HEK293 (cell line): ENCODE measurements at regions not wholly inside any gene's neighbourhood (a gene's known extent, or its start where the extent isn't known, plus 50 kb on each side); places are given as distances from the start of the nearest gene placed in this dataset.

Experiments
- CTCF ChIA-PET: fragments of 350-600 bp; formaldehyde crosslinking; extraction: SDS; loops from one replicate; lab custom pipeline; 2021; ENCODE audit warnings: antibody characterized with exemption; lab: Yijun Ruan, JAX
- POLR2A ChIA-PET: fragments of 300-600 bp; formaldehyde crosslinking; extraction: SDS; loops from one replicate; lab custom pipeline; 2020; ENCODE audit warnings: antibody characterized with exemption, inconsistent platforms; lab: Yijun Ruan, JAX
- H3K27ac ChIP-seq: fragments of 200-500 bp; sonication (Bioruptor generic); 2 replicates; pipeline ENCODE4 v1.5.1; 2014; ENCODE audit warnings: low read depth, low read length, control low read depth, inconsistent platforms; ENCODE audit errors: extremely low read depth
- H3K36me3 ChIP-seq, 2 experiments: fragments of 200-500 bp in 1 of 2; sonication (Bioruptor generic) in 1 of 2; 1 replicate in 1 of 2; 2 replicates in 1 of 2; pipeline ENCODE4 v1.5.1; 2014 to 2017; ENCODE audit warnings: inconsistent platforms in 2 of 2, low read length in 2 of 2; ENCODE audit not compliant: control insufficient read depth in 2 of 2, insufficient read depth in 1 of 2
- H3K4me1 ChIP-seq: fragments of 200-500 bp; sonication (Bioruptor generic); 2 replicates; pipeline ENCODE4 v1.5.1; 2014; ENCODE audit warnings: mild to moderate bottlenecking, low read length, inconsistent platforms; ENCODE audit not compliant: control insufficient read depth, insufficient read depth
- H3K4me3 ChIP-seq: 2 replicates; pipeline ENCODE4 v1.5.1; 2011; ENCODE audit warnings: low read depth, mild to moderate bottlenecking, control low read depth, low read length, moderate library complexity
- H3K9me3 ChIP-seq: fragments of 200-500 bp; sonication (Bioruptor generic); 2 replicates; pipeline ENCODE4 v1.5.1; 2014; ENCODE audit warnings: low read depth, low read length, inconsistent platforms; ENCODE audit not compliant: control insufficient read depth, insufficient read depth
- BCL11B ChIP-seq: fragments of 450-650 bp; formaldehyde crosslinking; IDR thresholded peaks from 2 replicates; pipeline ENCODE4 v1.5.1; 2016; ENCODE audit warnings: low read depth, missing biosample characterization, missing genetic modification characterization
- HOXA7 ChIP-seq: sonication (generic); formaldehyde crosslinking; IDR thresholded peaks from 2 replicates; pipeline ENCODE4 v1.8.1; 2022; ENCODE audit warnings: missing genetic modification reagents, borderline replicate concordance
- OSR2 ChIP-seq: fragments of 450-650 bp; formaldehyde crosslinking; IDR thresholded peaks from 2 replicates; pipeline ENCODE4 v1.5.1; 2016; ENCODE audit warnings: missing biosample characterization, missing genetic modification characterization
- OVOL3 ChIP-seq: fragments of 450-650 bp; formaldehyde crosslinking; IDR thresholded peaks from 2 replicates; pipeline ENCODE4 v1.5.1; 2016; ENCODE audit warnings: missing biosample characterization, missing genetic modification characterization
- PRDM1 ChIP-seq: fragments of 450-650 bp; formaldehyde crosslinking; IDR thresholded peaks from 2 replicates; pipeline ENCODE4; 2016; ENCODE audit warnings: missing biosample characterization, missing genetic modification characterization
- SP3 ChIP-seq: fragments of 450-650 bp; formaldehyde crosslinking; IDR thresholded peaks from 2 replicates; pipeline ENCODE4 v1.5.1; 2016; ENCODE audit warnings: missing biosample characterization, missing genetic modification characterization
- YY1 ChIP-seq: fragments of 450-650 bp; formaldehyde crosslinking; IDR thresholded peaks from 2 replicates; pipeline ENCODE4 v1.5.1; 2018; ENCODE audit warnings: missing biosample characterization, missing genetic modification characterization
- YY2 ChIP-seq: fragments of 450-650 bp; formaldehyde crosslinking; IDR thresholded peaks from 2 replicates; pipeline ENCODE4 v1.5.1; 2016; ENCODE audit warnings: missing biosample characterization, missing genetic modification characterization
- ZBTB20 ChIP-seq: fragments of 450-650 bp; formaldehyde crosslinking; IDR thresholded peaks from 2 replicates; pipeline ENCODE4 v1.5.1; 2016; ENCODE audit warnings: missing biosample characterization, missing genetic modification characterization
- ZNF133 ChIP-seq: fragments of 450-650 bp; formaldehyde crosslinking; IDR thresholded peaks from 2 replicates; pipeline ENCODE4 v1.5.1; 2016; ENCODE audit warnings: missing biosample characterization, missing genetic modification characterization
- ZNF146 ChIP-seq: fragments of 450-650 bp; formaldehyde crosslinking; IDR thresholded peaks from 2 replicates; pipeline ENCODE4 v1.5.1; 2016; ENCODE audit warnings: missing biosample characterization, missing genetic modification characterization
- ZNF211 ChIP-seq: fragments of 450-650 bp; formaldehyde crosslinking; IDR thresholded peaks from 2 replicates; pipeline ENCODE4 v1.5.1; 2016; ENCODE audit warnings: low read depth, missing biosample characterization, missing genetic modification characterization
- ZNF221 ChIP-seq: fragments of 450-650 bp; formaldehyde crosslinking; IDR thresholded peaks from 2 replicates; pipeline ENCODE4 v1.5.1; 2017; ENCODE audit warnings: missing biosample characterization, missing genetic modification characterization, borderline replicate concordance
- ZNF266 ChIP-seq: fragments of 450-650 bp; formaldehyde crosslinking; IDR thresholded peaks from 2 replicates; pipeline ENCODE4 v1.5.1; 2016; ENCODE audit warnings: missing biosample characterization, missing genetic modification characterization, low read depth
- ZNF391 ChIP-seq: fragments of 450-650 bp; formaldehyde crosslinking; IDR thresholded peaks from 2 replicates; pipeline ENCODE4 v1.5.1; 2016; ENCODE audit warnings: low read depth, missing biosample characterization, missing genetic modification characterization, borderline replicate concordance
- ZNF416 ChIP-seq: fragments of 450-650 bp; formaldehyde crosslinking; IDR thresholded peaks from 2 replicates; pipeline ENCODE4 v1.5.1; 2016; ENCODE audit warnings: missing biosample characterization, missing genetic modification characterization
- ZNF433 ChIP-seq: fragments of 450-650 bp; formaldehyde crosslinking; IDR thresholded peaks from 2 replicates; pipeline ENCODE4 v1.5.1; 2016; ENCODE audit warnings: missing biosample characterization, missing genetic modification characterization, low read depth
- ZNF514 ChIP-seq: fragments of 450-650 bp; formaldehyde crosslinking; IDR thresholded peaks from 2 replicates; pipeline ENCODE4 v1.5.1; 2016; ENCODE audit warnings: missing biosample characterization, missing genetic modification characterization
- ZNF544 ChIP-seq: fragments of 450-650 bp; formaldehyde crosslinking; IDR thresholded peaks from 2 replicates; pipeline ENCODE4 v1.5.0; 2017; ENCODE audit warnings: missing biosample characterization, missing genetic modification characterization
- ZNF560 ChIP-seq: fragments of 450-650 bp; formaldehyde crosslinking; IDR thresholded peaks from 2 replicates; pipeline ENCODE4 v1.5.1; 2017; ENCODE audit warnings: missing biosample characterization, missing genetic modification characterization, borderline replicate concordance
- ZNF629 ChIP-seq: fragments of 450-650 bp; formaldehyde crosslinking; IDR thresholded peaks from 2 replicates; pipeline ENCODE4 v1.5.1; 2017; ENCODE audit warnings: missing biosample characterization, missing genetic modification characterization
- ZNF677 ChIP-seq: fragments of 450-650 bp; IDR thresholded peaks from 2 replicates; pipeline ENCODE4 v1.5.0; 2018; ENCODE audit warnings: missing biosample characterization, mild to moderate bottlenecking, missing genetic modification characterization, moderate library complexity
- ZNF76 ChIP-seq: fragments of 450-650 bp; formaldehyde crosslinking; IDR thresholded peaks from 2 replicates; pipeline ENCODE4; 2016; ENCODE audit warnings: low read depth, missing biosample characterization, missing genetic modification characterization, borderline replicate concordance
- ZNF768 ChIP-seq: fragments of 450-650 bp; formaldehyde crosslinking; IDR thresholded peaks from 2 replicates; pipeline ENCODE4 v1.5.1; 2018; ENCODE audit warnings: missing biosample characterization, mild to moderate bottlenecking, missing genetic modification characterization
- ZNF843 ChIP-seq: fragments of 450-650 bp; formaldehyde crosslinking; IDR thresholded peaks from 2 replicates; pipeline ENCODE4 v1.5.1; 2016; ENCODE audit warnings: missing biosample characterization, missing genetic modification characterization
- TF ChIP-seq, protein P1 (sequence below): IDR thresholded peaks from 2 replicates; pipeline ENCODE4 v1.6.1; 2011; ENCODE audit warnings: mild to moderate bottlenecking, low read depth, low read length, borderline replicate concordance
- TF ChIP-seq, protein P2 (sequence below): fragments of 450-650 bp; formaldehyde crosslinking; IDR thresholded peaks from 2 replicates; pipeline ENCODE4; 2016; ENCODE audit warnings: missing biosample characterization, missing genetic modification characterization
- TF ChIP-seq, protein P3 (sequence below): fragments of 450-650 bp; formaldehyde crosslinking; conservative IDR thresholded peaks from 2 replicates; pipeline ENCODE4 v1.5.1; 2016; ENCODE audit warnings: low read depth, missing biosample characterization, missing genetic modification characterization

DNA sequence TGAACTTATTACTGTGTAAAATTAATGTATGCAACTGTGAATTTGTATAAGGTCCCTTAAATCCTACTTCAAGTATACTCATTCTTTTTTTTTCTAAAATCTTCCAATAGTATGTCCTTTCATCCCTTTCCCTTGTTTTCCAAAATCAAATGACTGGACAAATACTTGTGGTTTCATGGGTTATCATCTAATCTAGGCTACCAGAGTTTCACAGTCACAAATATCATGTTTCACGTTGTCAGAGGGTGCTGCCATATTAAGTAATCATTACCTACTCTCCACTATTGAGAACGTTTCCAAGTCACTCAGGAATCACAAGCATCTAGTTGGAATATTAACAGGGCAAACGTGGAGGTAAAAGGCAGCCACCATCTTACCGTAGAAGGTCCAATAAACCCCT is 1235.0 kb upstream of the TENM3 start (continued):
- TF ChIP-seq OSR2 (tag by site-specific recombination) (peak; percentile 25; the same call in 1 of the 2 replicates), HOXA7 (no peak), PRDM1 (tag by site-specific recombination) (no peak)

DNA sequence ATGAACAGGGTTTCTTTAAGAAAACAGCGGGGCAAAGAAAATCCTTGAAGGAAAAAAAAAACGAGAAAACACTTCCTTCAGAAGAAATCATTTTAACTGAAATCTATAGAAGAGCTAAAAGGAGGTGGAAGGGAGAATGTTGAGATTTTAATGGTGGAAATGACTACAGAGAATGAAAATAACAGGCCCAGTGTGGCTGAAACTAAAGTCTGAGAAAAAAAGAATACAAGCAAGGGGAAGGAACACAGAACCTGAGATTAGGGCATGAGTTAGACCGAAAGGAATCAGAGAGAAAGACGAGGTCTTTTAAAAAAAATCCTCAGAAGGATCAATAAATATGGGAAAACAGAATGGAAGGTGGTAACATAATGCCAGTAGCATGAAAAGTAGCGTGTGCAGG is 1230.0 kb upstream of the TENM3 start:
- H3K4me1 ChIP-seq, result 0 out of 2 replicates have a peak, but pooled peaks cover 2% of the 10 kb centered on the region
- TF ChIP-seq SP3 (tag by site-specific recombination) (no peak), ZNF433 (no peak), ZNF416 (tag by site-specific recombination) (no peak), ZNF677 (tag by site-specific recombination) (no peak), ZNF391 (tag by site-specific recombination) (no peak), OVOL3 (tag by site-specific recombination) (no peak), ZBTB20 (tag by site-specific recombination) (no peak), ZNF76 (tag by site-specific recombination) (no peak), ZNF560 (no peak)
- TF ChIP-seq, protein P1, sequence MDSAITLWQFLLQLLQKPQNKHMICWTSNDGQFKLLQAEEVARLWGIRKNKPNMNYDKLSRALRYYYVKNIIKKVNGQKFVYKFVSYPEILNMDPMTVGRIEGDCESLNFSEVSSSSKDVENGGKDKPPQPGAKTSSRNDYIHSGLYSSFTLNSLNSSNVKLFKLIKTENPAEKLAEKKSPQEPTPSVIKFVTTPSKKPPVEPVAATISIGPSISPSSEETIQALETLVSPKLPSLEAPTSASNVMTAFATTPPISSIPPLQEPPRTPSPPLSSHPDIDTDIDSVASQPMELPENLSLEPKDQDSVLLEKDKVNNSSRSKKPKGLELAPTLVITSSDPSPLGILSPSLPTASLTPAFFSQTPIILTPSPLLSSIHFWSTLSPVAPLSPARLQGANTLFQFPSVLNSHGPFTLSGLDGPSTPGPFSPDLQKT, result no peak
- TF ChIP-seq, protein P2, sequence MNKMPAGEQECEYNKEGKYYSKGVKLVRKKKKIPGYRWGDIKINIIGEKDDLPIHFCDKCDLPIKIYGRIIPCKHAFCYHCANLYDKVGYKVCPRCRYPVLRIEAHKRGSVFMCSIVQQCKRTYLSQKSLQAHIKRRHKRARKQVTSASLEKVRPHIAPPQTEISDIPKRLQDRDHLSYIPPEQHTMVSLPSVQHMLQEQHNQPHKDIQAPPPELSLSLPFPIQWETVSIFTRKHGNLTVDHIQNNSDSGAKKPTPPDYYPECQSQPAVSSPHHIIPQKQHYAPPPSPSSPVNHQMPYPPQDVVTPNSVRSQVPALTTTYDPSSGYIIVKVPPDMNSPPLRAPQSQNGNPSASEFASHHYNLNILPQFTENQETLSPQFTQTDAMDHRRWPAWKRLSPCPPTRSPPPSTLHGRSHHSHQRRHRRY (tag by site-specific recombination), result no peak
- H3K4me3 ChIP-seq, result no peak overlapping the region
- H3K36me3 ChIP-seq, result no peaks in the 10 kb centered on the region
- ChIA-PET CTCF (interaction anchor here (0.7 kb wide), 1 partner anchor 10 kb away, joined by 3 read pairs; no protein-coding TSS in a partner anchor), POLR2A (no interaction called here)
- no peaks in the 10 kb centered on the region for H3K9me3 ChIP-seq
- no peak overlapping the region for H3K27ac ChIP-seq

DNA sequence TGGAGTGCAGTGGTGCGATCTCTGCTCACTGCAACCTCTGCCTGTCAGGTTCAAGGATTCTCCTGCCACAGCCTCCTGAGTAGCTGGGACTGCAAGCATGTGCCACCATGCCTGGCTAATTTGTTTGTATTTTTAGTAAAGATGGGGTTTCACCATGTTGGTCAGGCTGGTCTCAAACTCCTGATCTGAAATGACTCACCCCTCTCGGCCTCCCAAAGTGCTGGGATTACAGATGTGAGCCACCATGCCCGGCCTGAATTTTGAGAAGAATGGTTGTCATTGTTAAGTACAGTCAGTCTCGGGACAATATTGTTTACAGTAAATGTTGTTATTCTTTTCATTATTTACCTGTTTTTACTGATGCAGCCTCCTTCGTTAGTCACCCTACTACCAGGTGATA is 1226.2 kb upstream of the TENM3 start:
- POLR2A ChIA-PET, result no interaction called here
- CTCF ChIA-PET, result no interaction called here
- H3K9me3 ChIP-seq, result no peaks in the 10 kb centered on the region
- H3K27ac ChIP-seq, result no peak overlapping the region
- no peaks in the 10 kb centered on the region for H3K4me1 ChIP-seq
- H3K36me3 ChIP-seq, result no peaks in the 10 kb centered on the region
- TF ChIP-seq, protein P3, sequence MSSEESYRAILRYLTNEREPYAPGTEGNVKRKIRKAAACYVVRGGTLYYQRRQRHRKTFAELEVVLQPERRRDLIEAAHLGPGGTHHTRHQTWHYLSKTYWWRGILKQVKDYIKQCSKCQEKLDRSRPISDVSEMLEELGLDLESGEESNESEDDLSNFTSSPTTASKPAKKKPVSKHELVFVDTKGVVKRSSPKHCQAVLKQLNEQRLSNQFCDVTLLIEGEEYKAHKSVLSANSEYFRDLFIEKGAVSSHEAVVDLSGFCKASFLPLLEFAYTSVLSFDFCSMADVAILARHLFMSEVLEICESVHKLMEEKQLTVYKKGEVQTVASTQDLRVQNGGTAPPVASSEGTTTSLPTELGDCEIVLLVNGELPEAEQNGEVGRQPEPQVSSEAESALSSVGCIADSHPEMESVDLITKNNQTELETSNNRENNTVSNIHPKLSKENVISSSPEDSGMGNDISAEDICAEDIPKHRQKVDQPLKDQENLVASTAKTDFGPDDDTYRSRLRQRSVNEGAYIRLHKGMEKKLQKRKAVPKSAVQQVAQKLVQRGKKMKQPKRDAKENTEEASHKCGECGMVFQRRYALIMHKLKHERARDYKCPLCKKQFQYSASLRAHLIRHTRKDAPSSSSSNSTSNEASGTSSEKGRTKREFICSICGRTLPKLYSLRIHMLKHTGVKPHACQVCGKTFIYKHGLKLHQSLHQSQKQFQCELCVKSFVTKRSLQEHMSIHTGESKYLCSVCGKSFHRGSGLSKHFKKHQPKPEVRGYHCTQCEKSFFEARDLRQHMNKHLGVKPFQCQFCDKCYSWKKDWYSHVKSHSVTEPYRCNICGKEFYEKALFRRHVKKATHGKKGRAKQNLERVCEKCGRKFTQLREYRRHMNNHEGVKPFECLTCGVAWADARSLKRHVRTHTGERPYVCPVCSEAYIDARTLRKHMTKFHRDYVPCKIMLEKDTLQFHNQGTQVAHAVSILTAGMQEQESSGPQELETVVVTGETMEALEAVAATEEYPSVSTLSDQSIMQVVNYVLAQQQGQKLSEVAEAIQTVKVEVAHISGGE (tag by site-specific recombination), result no peak
- TF ChIP-seq ZNF544 (no peak), YY2 (tag by site-specific recombination) (no peak), ZNF211 (tag by site-specific recombination) (no peak), ZNF629 (tag by site-specific recombination) (no peak), ZNF146 (tag by site-specific recombination) (no peak), BCL11B (tag by site-specific recombination) (no peak), ZNF768 (tag by site-specific recombination) (no peak), ZNF133 (tag by site-specific recombination) (no peak), ZNF843 (tag by site-specific recombination) (no peak), ZNF266 (tag by site-specific recombination) (no peak), ZNF514 (tag by site-specific recombination) (no peak), YY1 (no peak), ZNF221 (tag by site-specific recombination) (no peak)
- H3K4me3 ChIP-seq, result no peak overlapping the region
